HG03039 (cell line): ENCODE measurements at regions not wholly inside any gene's neighbourhood (a gene's known extent, or its start where the extent isn't known, plus 50 kb on each side); places are given as distances from the start of the nearest gene placed in this dataset.
"Not testable (repeated sequence)": the region's sequence is repeated elsewhere in the genome, so short reads cannot be mapped to it uniquely, and the experiment has no call there.

Source experiments
- ATAC-seq: cut with Tn5 transposase; IDR thresholded peaks from one replicate; pipeline ENCODE4 v1.9.1; 2021; ENCODE audit warnings: mild to moderate bottlenecking, moderate library complexity; ENCODE audit not compliant: unreplicated experiment

- no peak for ATAC-seq
These were observed 1146.4 kb downstream of the NAALADL2 start for GRCh38 chr3:176005564-176005963.

DNA sequence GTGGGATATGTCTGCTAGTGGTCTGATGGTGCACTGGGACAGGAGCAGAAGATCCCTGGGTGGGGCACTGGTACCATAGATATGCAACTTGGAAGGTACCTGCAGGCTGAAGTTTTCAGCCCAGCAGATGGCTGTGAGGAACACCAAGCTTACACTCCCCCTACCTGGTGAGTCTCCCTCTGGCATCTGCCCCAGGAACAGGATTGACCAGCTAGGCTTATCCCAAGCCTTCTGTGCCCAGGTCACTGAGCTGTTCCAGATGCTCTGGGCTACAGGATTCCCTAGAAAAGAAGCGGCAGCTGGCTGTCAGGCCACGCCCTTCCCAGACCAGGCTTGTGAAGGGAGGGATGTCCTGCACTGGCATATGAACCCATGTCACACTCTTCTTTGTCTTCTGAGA lies 1130.0 kb downstream of the NAALADL2 start:
- ATAC-seq = no peak

DNA sequence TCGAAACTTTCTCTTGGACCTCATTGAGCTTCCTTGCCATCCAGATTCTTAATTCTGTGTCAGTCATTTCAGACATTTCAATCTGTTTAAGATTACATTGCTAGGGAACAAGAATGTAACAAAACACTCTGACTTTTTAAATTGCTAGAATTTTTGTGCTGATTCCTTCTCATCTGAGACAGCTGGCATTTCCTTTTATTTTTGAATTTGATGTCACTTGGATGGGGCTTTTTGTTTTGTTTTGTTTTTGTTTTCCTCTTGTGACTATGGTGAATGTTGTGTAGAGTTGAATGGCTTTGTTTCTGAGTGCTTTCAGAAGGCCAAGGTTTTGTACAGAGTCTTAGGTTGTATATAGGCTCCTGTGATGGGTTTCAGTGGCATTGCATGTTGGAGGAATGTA lies 1129.3 kb downstream of the NAALADL2 start:
- ATAC-seq = no peak

DNA sequence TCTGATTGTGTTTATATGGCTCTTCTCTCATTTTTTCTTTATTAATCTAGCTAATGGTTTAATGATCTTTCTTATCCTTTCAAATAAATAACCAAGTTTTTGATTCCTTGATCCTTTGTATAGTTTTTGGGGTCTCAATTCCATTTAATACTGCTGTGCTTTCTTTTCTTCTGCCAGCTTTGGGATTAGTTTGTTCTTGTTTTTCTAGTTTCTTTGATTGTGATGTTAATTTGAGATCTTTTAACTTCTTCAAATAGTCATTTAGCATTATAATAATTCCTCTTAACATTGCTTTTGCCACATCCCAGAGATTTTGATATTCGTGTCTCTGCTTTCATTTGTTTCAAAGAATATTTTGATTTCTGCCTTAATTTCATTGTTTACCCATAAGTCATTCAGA lies 1126.6 kb downstream of the NAALADL2 start:
- ATAC-seq = no peak

- no peak for ATAC-seq
These were observed 1124.2 kb downstream of the NAALADL2 start for GRCh38 chr3:175983379-175983778.

DNA sequence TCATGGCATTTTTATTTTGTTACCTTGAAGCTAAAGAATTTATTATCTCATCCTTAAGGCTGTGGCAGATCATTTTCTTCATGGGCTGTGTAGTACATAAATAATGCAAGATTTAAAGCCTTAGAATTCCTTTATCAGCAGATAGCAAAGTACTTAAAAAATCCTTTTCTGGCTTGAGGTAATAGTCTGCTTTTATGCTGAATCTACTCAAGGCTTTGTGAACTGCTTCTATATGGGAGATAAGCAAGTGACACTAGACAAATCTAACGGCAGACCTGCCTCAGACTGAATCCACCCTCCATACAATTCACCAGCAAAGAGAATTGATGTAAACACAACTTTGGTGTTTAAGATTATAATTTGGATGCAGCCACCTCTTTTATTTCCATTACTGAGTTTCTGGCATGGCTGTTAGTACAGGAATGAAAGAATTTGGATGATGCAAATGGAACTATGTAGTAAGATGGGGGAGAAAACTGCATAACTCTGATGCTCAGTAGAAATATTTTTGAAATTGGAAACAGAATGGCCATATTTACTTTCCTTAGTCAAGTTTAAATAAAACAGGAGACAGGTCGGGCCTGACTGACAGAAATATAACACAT lies 1121.5 kb downstream of the NAALADL2 start:
- no peak for ATAC-seq

GRCh38 chr3:175977968-175978752 lies 1119.0 kb downstream of the NAALADL2 start:
- no peak for ATAC-seq

GRCh38 chr3:175969456-175969855 lies 1110.3 kb downstream of the NAALADL2 start:
- ATAC-seq = no peak

GRCh38 chr3:175965036-175965435 lies 1105.9 kb downstream of the NAALADL2 start:
- no peak for ATAC-seq

- ATAC-seq = no peak
These were observed 1098.3 kb downstream of the NAALADL2 start for GRCh38 chr3:175957427-175957826.

GRCh38 chr3:175956964-175957363 lies 1097.8 kb downstream of the NAALADL2 start:
- ATAC-seq = no peak

- ATAC-seq = no peak
These were observed 1092.0 kb downstream of the NAALADL2 start for GRCh38 chr3:175951047-175951694.

DNA sequence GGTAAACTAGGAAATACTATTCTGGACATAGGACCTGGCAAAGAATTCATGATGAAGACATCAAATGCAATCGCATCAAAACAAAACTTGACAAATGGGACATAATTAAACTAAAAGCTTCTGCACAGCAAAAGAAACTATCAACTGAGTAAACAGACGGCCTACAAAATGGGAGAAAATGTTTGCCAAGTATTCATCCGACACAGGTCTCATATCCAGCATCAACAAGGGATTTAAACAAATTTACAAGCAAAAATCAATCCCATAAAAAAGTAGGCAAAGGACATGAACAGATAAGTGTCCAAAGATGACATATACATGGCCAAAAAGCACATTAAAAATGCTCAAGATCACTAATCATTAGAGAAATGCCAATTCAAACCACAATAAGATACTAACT lies 1088.9 kb downstream of the NAALADL2 start:
- no peak for ATAC-seq

- ATAC-seq = no peak
These were observed 1082.2 kb downstream of the NAALADL2 start for GRCh38 chr3:175941352-175941751.

GRCh38 chr3:175940881-175941280 lies 1081.7 kb downstream of the NAALADL2 start:
- ATAC-seq = no peak

- no peak for ATAC-seq
These were observed 1081.1 kb downstream of the NAALADL2 start for GRCh38 chr3:175940243-175940642.

DNA sequence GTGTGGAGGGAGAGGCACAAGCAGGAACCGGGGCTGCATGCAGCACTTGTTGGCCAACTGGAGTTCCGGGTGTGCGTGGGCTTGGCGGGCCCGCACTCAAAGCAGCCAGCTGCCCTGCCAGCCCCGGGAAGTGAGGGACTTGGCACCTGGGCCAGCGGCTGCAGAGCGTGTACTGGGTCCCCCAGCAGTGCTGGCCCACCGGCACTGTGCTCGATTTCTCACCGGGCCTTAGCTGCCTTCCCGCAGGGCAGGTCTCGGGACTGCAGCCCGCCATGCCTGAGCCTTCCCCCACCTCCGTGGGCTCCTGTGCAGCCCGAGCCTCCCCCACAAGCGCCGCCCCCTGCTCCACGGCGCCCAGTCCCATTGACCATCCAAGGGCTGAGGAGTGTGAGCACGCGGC lies 1078.2 kb downstream of the NAALADL2 start:
- not testable (repeated sequence) for ATAC-seq

DNA sequence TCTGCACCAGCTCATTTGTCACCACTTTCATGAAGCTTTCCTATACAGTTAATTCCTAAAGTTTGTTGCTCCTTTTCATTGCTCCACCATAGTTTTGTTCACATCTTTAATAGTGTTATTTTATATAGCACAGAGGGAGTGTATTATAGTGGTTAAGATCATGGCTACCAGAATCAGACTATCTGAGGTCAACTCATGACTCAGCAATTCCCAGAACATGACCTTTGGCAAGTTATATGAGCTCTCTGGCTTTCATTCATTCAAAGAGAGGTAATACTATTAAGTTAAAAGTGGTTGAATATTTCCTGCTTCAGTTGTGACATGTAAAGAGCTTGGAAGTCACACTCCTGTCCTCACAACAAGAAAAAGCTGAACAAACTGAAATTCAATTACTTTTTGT lies 1073.5 kb downstream of the NAALADL2 start:
- ATAC-seq = no peak

GRCh38 chr3:175919133-175919532 lies 1060.0 kb downstream of the NAALADL2 start:
- ATAC-seq = no peak

GRCh38 chr3:175916191-175916934 lies 1057.2 kb downstream of the NAALADL2 start:
- ATAC-seq = no peak

- ATAC-seq = no peak
These were observed 1055.7 kb downstream of the NAALADL2 start for GRCh38 chr3:175914785-175915184.
